ENCODE measurements at regions not wholly inside any gene's neighbourhood (a gene's known extent, or its start where the extent isn't known, plus 50 kb on each side); places are given as distances from the start of the nearest gene placed in this dataset.

DNA sequence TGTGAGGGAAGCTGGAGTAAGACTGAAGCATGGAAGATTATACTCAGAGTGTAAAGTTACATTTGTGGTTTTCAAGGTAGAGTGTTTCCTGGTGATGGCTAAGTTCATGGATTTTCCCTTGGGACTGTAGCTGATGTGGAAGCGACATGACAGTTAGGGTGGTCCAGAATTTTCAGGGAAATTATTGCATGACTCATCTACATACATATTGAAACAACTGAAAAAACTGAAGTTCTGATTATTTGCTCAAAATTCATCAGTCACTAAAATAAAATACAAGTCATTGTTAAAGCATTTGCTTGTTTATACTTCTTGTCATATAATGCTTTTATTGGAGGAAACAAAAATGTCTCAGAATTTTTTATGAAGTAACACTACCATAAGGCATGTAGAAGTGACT is 700.0 kb downstream of the RFPL4B start:
- TF ChIP-seq, protein P1, sequence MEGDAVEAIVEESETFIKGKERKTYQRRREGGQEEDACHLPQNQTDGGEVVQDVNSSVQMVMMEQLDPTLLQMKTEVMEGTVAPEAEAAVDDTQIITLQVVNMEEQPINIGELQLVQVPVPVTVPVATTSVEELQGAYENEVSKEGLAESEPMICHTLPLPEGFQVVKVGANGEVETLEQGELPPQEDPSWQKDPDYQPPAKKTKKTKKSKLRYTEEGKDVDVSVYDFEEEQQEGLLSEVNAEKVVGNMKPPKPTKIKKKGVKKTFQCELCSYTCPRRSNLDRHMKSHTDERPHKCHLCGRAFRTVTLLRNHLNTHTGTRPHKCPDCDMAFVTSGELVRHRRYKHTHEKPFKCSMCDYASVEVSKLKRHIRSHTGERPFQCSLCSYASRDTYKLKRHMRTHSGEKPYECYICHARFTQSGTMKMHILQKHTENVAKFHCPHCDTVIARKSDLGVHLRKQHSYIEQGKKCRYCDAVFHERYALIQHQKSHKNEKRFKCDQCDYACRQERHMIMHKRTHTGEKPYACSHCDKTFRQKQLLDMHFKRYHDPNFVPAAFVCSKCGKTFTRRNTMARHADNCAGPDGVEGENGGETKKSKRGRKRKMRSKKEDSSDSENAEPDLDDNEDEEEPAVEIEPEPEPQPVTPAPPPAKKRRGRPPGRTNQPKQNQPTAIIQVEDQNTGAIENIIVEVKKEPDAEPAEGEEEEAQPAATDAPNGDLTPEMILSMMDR (IDR thresholded peaks at IDR 0.05; ENCODE audit: low read depth, low read length, missing input control) = no peak
- TF ChIP-seq EGR1 (IDR thresholded peaks at IDR 0.05; ENCODE audit: low read depth in 2 of 2) = no peak
- no peak for TF ChIP-seq RAD21 (IDR thresholded peaks at IDR 0.05)
- TF ChIP-seq JUND (IDR thresholded peaks at IDR 0.05) = no peak
- TF ChIP-seq TAF1 (conservative IDR thresholded peaks at IDR 0.05) = no peak
- TF ChIP-seq FOXA1 (IDR thresholded peaks at IDR 0.05) = no peak
- TF ChIP-seq, protein P2, sequence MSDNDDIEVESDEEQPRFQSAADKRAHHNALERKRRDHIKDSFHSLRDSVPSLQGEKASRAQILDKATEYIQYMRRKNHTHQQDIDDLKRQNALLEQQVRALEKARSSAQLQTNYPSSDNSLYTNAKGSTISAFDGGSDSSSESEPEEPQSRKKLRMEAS (IDR thresholded peaks at IDR 0.05) = no peak
- TF ChIP-seq SP1 (IDR thresholded peaks at IDR 0.05) = no peak
- TF ChIP-seq YY1 (IDR thresholded peaks at IDR 0.05) = no peak
